ENCODE measurements at regions not wholly inside any gene's neighbourhood (a gene's known extent, or its start where the extent isn't known, plus 50 kb on each side); places are given as distances from the start of the nearest gene placed in this dataset.

DNA sequence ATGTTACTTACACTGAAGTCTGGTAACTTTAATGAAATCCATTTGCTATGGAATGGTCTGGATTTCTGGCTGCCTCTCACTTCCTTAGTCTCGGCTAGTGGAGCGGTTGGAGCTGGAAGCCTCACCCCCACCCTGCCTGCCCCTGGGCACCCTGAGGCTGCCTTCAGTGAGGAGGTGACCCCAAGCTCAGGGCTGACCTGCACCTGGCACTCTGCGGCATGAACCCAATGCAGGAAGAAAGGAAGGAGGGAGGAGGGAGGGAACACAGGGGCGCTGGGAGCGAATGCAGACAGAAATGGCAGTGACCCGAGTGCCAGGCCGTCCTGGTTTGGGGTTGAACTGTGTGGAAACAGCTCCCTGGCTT lies 353.1 kb downstream of the TMEM121 start:
- no peak for TF ChIP-seq EZH2 (IDR thresholded peaks at IDR 0.05)
- TF ChIP-seq POLR2AphosphoS5 (IDR thresholded peaks at IDR 0.05; ENCODE audit: borderline replicate concordance, low read depth, low read length), result no peak

All from SK-N-MC (cell line).